HL-60 (cell line): ENCODE measurements at regions not wholly inside any gene's neighbourhood (a gene's known extent, or its start where the extent isn't known, plus 50 kb on each side); places are given as distances from the start of the nearest gene placed in this dataset.

Experiments used
- GABPA ChIP-seq: IDR thresholded peaks from 2 replicates; pipeline ENCODE4 v1.6.1; 2012; ENCODE audit warnings: low read depth
- POLR2AphosphoS5 ChIP-seq: IDR thresholded peaks from 2 replicates; pipeline ENCODE4 v1.6.1; 2012; ENCODE audit warnings: low read depth

- TF ChIP-seq GABPA, result no peak
- TF ChIP-seq POLR2AphosphoS5, result no peak
These were observed 124.9 kb upstream of the MRI1 start for GRCh38 chr19:13639342-13639929.
